ENCODE measurements at regions not wholly inside any gene's neighbourhood (a gene's known extent, or its start where the extent isn't known, plus 50 kb on each side); places are given as distances from the start of the nearest gene placed in this dataset.
"Not testable (repeated sequence)": the region's sequence is repeated elsewhere in the genome, so short reads cannot be mapped to it uniquely, and the experiment has no call there.

DNA sequence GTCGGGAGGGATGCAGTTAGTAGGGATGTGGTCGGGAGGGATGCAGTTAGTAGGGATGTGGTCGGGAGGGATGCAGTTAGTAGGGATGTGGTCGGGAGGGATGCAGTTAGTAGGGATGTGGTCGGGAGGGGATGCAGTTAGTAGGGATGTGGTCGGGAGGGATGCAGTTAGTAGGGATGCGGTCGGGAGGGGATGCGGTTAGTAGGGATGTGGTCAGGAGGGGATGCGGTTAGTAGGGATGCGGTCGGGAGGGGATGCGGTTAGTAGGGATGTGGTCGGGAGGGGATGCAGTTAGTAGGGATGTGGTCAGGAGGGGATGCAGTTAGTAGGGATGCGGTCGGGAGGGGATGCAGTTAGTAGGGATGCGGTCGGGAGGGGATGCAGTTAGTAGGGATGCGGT, 96.2 kb downstream of the BDH1 start:
- WGBS, 2 experiments (ENCODE audit: insufficient coverage in 1 of 2, insufficient read length in 1 of 2): 66 to 71% methylated on average over 16 to 17 of the region's 19 CpGs
- H3K27ac Mint-ChIP-seq; H3K9me3 ChIP-seq (ENCODE audit: control insufficient read depth, low read length); H3K36me3 Mint-ChIP-seq (ENCODE audit: low read depth); DNase-seq; H3K9me3 Mint-ChIP-seq; H3K36me3 ChIP-seq (ENCODE audit: control insufficient read depth, insufficient read depth, low read length); H3K4me3 Mint-ChIP-seq; H3K9ac ChIP-seq (ENCODE audit: extremely low read depth, low read length, poor library complexity, severe bottlenecking); H3K4me1 ChIP-seq (ENCODE audit: control insufficient read depth, insufficient read depth, low read length); H3K4me3 ChIP-seq (ENCODE audit: low read length); H3K27ac ChIP-seq (ENCODE audit: low read depth, low read length): not testable (repeated sequence)
- peaks cover 14% of the 10 kb centered on the region for H3K27me3 Mint-ChIP-seq (ENCODE audit: insufficient read depth)
- peaks cover 18% of the 10 kb centered on the region for H3K27me3 ChIP-seq (ENCODE audit: control insufficient read depth, insufficient read depth, low read length, poor library complexity, severe bottlenecking)
- H3K4me1 Mint-ChIP-seq: peaks cover 14% of the 10 kb centered on the region

DNA sequence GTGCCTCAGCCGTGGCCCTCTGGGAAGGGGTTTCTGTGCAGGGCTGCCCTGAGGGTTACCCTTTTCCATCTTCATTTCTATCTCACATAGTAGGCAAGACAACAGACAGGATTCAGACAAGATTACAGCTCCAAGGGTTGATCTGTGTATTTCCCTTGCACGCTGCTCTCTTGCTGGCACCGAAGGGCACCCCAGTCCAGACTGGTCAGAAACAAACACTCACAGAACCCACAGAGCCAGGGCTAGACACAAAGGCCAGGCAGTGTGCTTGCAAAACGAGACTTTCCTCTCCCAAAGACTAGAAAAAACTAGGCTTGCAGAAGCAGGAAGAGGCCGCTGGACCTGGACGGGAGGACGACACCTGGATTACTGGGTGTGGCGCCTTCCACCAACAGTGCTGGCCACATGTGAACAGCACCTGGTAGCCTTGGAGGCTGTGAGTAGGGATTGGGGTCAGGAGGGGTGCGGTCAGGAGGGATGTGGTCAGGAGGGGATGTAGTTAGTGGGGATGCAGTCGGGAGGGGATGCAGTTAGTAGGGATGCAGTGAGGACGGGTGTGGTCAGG, 96.8 kb downstream of the BDH1 start:
- WGBS, 2 experiments (ENCODE audit: insufficient coverage in 1 of 2, insufficient read length in 1 of 2): 93 to 96% methylated on average over 3 to 9 of the region's 11 CpGs
- no peaks in the 10 kb centered on the region for H3K36me3 Mint-ChIP-seq (ENCODE audit: low read depth)

DNA sequence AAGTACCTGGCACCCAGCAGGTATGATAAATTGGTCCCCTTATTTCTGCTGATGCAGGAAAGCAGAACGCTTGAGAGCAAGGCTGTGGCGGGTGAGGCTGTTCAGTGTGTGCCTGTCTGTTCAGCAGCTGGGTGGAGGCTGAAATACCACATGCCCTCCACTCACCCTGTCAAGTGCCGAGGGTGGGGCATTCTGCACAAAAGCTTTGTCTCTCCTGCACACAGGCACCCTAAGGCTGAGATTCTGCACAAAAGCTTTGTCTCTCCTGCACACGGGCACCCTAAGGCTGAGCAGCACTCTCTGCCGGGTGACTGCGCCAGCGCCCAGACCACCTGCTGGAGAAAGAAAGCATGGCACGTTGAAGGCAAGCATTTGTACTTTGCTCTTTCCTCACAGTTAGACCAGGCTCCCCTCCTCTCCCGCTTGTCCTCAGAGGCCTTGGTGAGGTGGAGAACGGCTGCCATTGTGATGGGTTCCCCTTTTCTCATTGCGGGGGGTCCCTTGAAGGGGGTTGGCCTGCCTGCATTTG, 97.5 kb downstream of the BDH1 start:
- H3K9me3 Mint-ChIP-seq: no peaks in the 10 kb centered on the region
- DNase-seq: peak; percentile 78
- no peak overlapping the region for H3K4me3 ChIP-seq (ENCODE audit: low read length)
- no peaks in the 10 kb centered on the region for H3K36me3 Mint-ChIP-seq (ENCODE audit: low read depth)
- H3K27me3 ChIP-seq (ENCODE audit: control insufficient read depth, insufficient read depth, low read length, poor library complexity, severe bottlenecking): peaks cover 23% of the 10 kb centered on the region
- no peak overlapping the region for H3K4me3 Mint-ChIP-seq
- no peak overlapping the region for H3K9ac ChIP-seq (ENCODE audit: extremely low read depth, low read length, poor library complexity, severe bottlenecking)
- H3K4me1 Mint-ChIP-seq: peaks cover 12% of the 10 kb centered on the region
- H3K36me3 ChIP-seq (ENCODE audit: control insufficient read depth, insufficient read depth, low read length): no peaks in the 10 kb centered on the region
- no peaks in the 10 kb centered on the region for H3K9me3 ChIP-seq (ENCODE audit: control insufficient read depth, low read length)
- no peak overlapping the region for H3K27ac ChIP-seq (ENCODE audit: low read depth, low read length)
- WGBS, 2 experiments (ENCODE audit: insufficient coverage in 1 of 2, insufficient read length in 1 of 2): 59 to 69% methylated on average over 7 to 11 of the region's 11 CpGs
- H3K4me1 ChIP-seq (ENCODE audit: control insufficient read depth, insufficient read depth, low read length): no peaks in the 10 kb centered on the region
- no peak overlapping the region for H3K27ac Mint-ChIP-seq
- TF ChIP-seq, protein P1, sequence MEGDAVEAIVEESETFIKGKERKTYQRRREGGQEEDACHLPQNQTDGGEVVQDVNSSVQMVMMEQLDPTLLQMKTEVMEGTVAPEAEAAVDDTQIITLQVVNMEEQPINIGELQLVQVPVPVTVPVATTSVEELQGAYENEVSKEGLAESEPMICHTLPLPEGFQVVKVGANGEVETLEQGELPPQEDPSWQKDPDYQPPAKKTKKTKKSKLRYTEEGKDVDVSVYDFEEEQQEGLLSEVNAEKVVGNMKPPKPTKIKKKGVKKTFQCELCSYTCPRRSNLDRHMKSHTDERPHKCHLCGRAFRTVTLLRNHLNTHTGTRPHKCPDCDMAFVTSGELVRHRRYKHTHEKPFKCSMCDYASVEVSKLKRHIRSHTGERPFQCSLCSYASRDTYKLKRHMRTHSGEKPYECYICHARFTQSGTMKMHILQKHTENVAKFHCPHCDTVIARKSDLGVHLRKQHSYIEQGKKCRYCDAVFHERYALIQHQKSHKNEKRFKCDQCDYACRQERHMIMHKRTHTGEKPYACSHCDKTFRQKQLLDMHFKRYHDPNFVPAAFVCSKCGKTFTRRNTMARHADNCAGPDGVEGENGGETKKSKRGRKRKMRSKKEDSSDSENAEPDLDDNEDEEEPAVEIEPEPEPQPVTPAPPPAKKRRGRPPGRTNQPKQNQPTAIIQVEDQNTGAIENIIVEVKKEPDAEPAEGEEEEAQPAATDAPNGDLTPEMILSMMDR (conservative IDR thresholded peaks at IDR 0.05): peak; percentile 68
- H3K27me3 Mint-ChIP-seq (ENCODE audit: insufficient read depth): peaks cover 20% of the 10 kb centered on the region

More for the DNA sequence above, 96.8 kb downstream of the BDH1 start:
- H3K4me1 ChIP-seq (ENCODE audit: control insufficient read depth, insufficient read depth, low read length): no peaks in the 10 kb centered on the region
- H3K9me3 Mint-ChIP-seq: no peaks in the 10 kb centered on the region
- peaks cover 12% of the 10 kb centered on the region for H3K4me1 Mint-ChIP-seq
- H3K27ac ChIP-seq (ENCODE audit: low read depth, low read length): no peak overlapping the region
- TF ChIP-seq, protein P1 (conservative IDR thresholded peaks at IDR 0.05): no peak
- H3K27me3 ChIP-seq (ENCODE audit: control insufficient read depth, insufficient read depth, low read length, poor library complexity, severe bottlenecking): peaks cover 23% of the 10 kb centered on the region
- DNase-seq: no peak
- H3K4me3 Mint-ChIP-seq: no peak overlapping the region
- H3K4me3 ChIP-seq (ENCODE audit: low read length): no peak overlapping the region
- H3K27ac Mint-ChIP-seq: no peak overlapping the region
- H3K27me3 Mint-ChIP-seq (ENCODE audit: insufficient read depth): peaks cover 19% of the 10 kb centered on the region
- H3K36me3 ChIP-seq (ENCODE audit: control insufficient read depth, insufficient read depth, low read length): no peaks in the 10 kb centered on the region
- H3K9ac ChIP-seq (ENCODE audit: extremely low read depth, low read length, poor library complexity, severe bottlenecking): no peak overlapping the region
- no peaks in the 10 kb centered on the region for H3K9me3 ChIP-seq (ENCODE audit: control insufficient read depth, low read length)
